ENCODE measurements at regions not wholly inside any gene's neighbourhood (a gene's known extent, or its start where the extent isn't known, plus 50 kb on each side); places are given as distances from the start of the nearest gene placed in this dataset.

DNA sequence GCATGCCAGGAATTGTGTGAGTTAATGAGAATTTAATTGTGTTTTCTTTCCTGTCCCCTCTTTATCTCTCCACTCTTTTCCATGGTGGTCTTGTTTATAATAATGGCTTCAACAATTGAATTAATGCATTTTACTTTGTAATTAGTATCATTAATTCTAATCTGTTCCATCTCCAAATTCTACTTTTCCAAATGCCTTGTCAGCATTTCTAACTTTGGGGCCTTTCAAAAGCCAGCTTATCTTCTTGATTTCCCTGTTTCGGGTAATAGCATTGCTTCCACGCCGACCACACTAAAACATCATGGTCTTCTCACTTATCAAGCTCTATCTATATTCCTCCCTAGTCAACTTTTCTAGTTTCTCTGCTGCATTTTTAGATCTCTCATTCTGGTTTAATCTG, 54.2 kb upstream of the RMST start:
- no peaks in the 10 kb centered on the region for H3K27me3 ChIP-seq (ENCODE audit: control insufficient read depth, insufficient read depth, low read length)
- no peak overlapping the region for H3K27ac ChIP-seq (ENCODE audit: low read depth, low read length)
- no peaks in the 10 kb centered on the region for H3K36me3 ChIP-seq (ENCODE audit: control insufficient read depth, insufficient read depth, low read length)
- no peak overlapping the region for H3K4me3 ChIP-seq (ENCODE audit: low read depth, low read length)
- no peaks in the 10 kb centered on the region for H3K4me1 ChIP-seq (ENCODE audit: control insufficient read depth, insufficient read depth, low read length)
- no peaks in the 10 kb centered on the region for H3K9me3 ChIP-seq (ENCODE audit: control insufficient read depth, insufficient read depth, low read depth, low read length)
- no peak overlapping the region for H3K9ac ChIP-seq (ENCODE audit: low read length)

DNA sequence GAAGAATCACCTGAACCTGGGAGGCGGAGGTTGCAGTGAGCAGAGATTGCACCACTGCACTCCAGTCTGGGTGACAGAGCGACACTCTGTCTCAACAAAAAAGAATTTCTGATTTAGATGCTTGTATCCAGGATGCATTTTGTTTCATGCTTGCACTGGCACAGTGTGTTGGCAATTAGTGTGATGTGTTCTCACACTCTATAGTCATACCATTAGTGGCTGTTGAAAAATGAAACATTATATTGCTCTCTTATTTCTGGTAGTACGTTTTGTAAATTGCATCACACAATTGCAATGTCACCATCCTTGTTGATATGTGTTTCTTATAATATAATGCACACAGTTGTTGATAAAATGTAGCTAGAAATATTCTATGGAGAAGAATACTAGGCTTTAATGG, 51.3 kb upstream of the RMST start:
- Histone ChIP-seq H3K4me1 (ENCODE audit: control insufficient read depth, insufficient read depth, low read length) (no peaks in the 10 kb centered on the region), H3K4me3 (ENCODE audit: low read depth, low read length) (no peak overlapping the region), H3K9me3 (ENCODE audit: control insufficient read depth, insufficient read depth, low read depth, low read length) (no peaks in the 10 kb centered on the region), H3K9ac (ENCODE audit: low read length) (no peak overlapping the region), H3K27ac (ENCODE audit: low read depth, low read length) (no peak overlapping the region), H3K27me3 (ENCODE audit: control insufficient read depth, insufficient read depth, low read length) (no peaks in the 10 kb centered on the region), H3K36me3 (ENCODE audit: control insufficient read depth, insufficient read depth, low read length) (no peaks in the 10 kb centered on the region)

All from HUES6 (cell line).